H1 (cell line): ENCODE measurements at regions not wholly inside any gene's neighbourhood (a gene's known extent, or its start where the extent isn't known, plus 50 kb on each side); places are given as distances from the start of the nearest gene placed in this dataset.

Experiments
- CTCF ChIA-PET: fragments of 300-600 bp; sonication (Branson Sonifier 250); formaldehyde crosslinking; loops from one replicate; lab custom pipeline; 2021; ENCODE audit not compliant: partially characterized antibody; lab: Charles Lee
- POLR2A ChIA-PET: fragments of 300-600 bp; sonication (Branson Sonifier 250); formaldehyde crosslinking; loops from one replicate; lab custom pipeline; 2021; ENCODE audit warnings: inconsistent platforms; ENCODE audit not compliant: partially characterized antibody; lab: Charles Lee
- DNase-seq, 2 experiments: peaks; one replicate each; pipeline versions ENCODE4 v3.0.0 to v3.0.0-alpha.2; 2010 to 2022; ENCODE audit warnings: low spot score in 2 of 2, low read depth in 1 of 2, mixed read lengths in 1 of 2
- FAIRE-seq: peaks from 2 replicates; lab custom pipeline; 2011; peaks lifted over from hg19 to GRCh38; lab: Jason Lieb, UNC
- H2AFZ ChIP-seq: 2 replicates; pipeline ENCODE4 v1.8.1; 2012; ENCODE audit warnings: low read length, inconsistent platforms
- H2AK5ac ChIP-seq: 2 replicates; pipeline ENCODE4 v1.6.1; 2013; ENCODE audit warnings: low read depth, low read length
- H2BK120ac ChIP-seq: replicated peaks from 2 replicates; pipeline ENCODE3; 2013; ENCODE audit warnings: low read depth, low read length, inconsistent platforms
- H2BK12ac ChIP-seq: 2 replicates; pipeline ENCODE4 v1.6.1; 2013; ENCODE audit warnings: low read depth, low read length
- H2BK15ac ChIP-seq: 2 replicates; pipeline ENCODE4 v1.6.1; 2013; ENCODE audit warnings: low read length
- H2BK20ac ChIP-seq: 2 replicates; pipeline ENCODE4 v1.6.1; 2013; ENCODE audit warnings: low read length
- H2BK5ac ChIP-seq: 2 replicates; pipeline ENCODE4 v1.6.1; 2013; ENCODE audit warnings: low read depth, low read length
- H3K14ac ChIP-seq: 2 replicates; pipeline ENCODE4 v1.6.1; 2013; ENCODE audit warnings: inconsistent platforms; ENCODE audit not compliant: insufficient read length
- H3K18ac ChIP-seq: 2 replicates; pipeline ENCODE4 v1.6.1; 2013; ENCODE audit warnings: low read length; ENCODE audit errors: extremely low read depth
- H3K23ac ChIP-seq: 2 replicates; pipeline ENCODE4 v1.6.1; 2013; ENCODE audit warnings: inconsistent platforms; ENCODE audit not compliant: insufficient read length
- H3K23me2 ChIP-seq: 2 replicates; pipeline ENCODE4 v1.6.1; 2013; ENCODE audit warnings: low read depth, low read length
- H3K27ac ChIP-seq: 2 replicates; pipeline ENCODE4 v1.6.1; 2011; ENCODE audit warnings: low read depth, low read length, inconsistent platforms
- H3K27me3 ChIP-seq, 4 experiments: replicated peaks in 1 of 4; 1 replicate in 1 of 4; 2 replicates in 3 of 4; pipeline versions ENCODE4 v1.6.1 to v1.8.1; 2011 to 2013; ENCODE audit warnings: low read length in 3 of 4, mild to moderate bottlenecking in 3 of 4, inconsistent platforms in 2 of 4, mixed read lengths in 2 of 4, moderate library complexity in 1 of 4; ENCODE audit not compliant: control insufficient read depth in 3 of 4, insufficient read depth in 3 of 4; ENCODE audit errors: extremely low read depth in 1 of 4
- H3K36me3 ChIP-seq, 4 experiments: 2 replicates each; pipeline versions ENCODE4 v1.6.1 to v1.8.1; 2011 to 2013; ENCODE audit warnings: mild to moderate bottlenecking in 4 of 4, low read length in 3 of 4, moderate library complexity in 2 of 4, control low read depth in 1 of 4, inconsistent platforms in 1 of 4; ENCODE audit not compliant: insufficient read depth in 4 of 4, control insufficient read depth in 2 of 4
- H3K4ac ChIP-seq: replicated peaks from 2 replicates; pipeline ENCODE3; 2013; ENCODE audit warnings: low read length, low read depth, mixed read lengths, inconsistent platforms; ENCODE audit not compliant: insufficient read length
- H3K4me1 ChIP-seq, 4 experiments: replicated peaks in 1 of 4; 1 replicate in 1 of 4; 2 replicates in 3 of 4; pipeline versions ENCODE4 v1.6.1 to v1.8.1; 2011 to 2013; ENCODE audit warnings: low read length in 3 of 4, inconsistent platforms in 2 of 4, mixed read lengths in 1 of 4; ENCODE audit not compliant: insufficient read depth in 4 of 4, control insufficient read depth in 3 of 4
- H3K4me2 ChIP-seq, 2 experiments: 2 replicates each; pipeline versions ENCODE4 v1.6.1 to v1.8.1; 2011 to 2013; ENCODE audit warnings: low read depth in 2 of 2, low read length in 2 of 2, control low read depth in 1 of 2, inconsistent platforms in 1 of 2, mild to moderate bottlenecking in 1 of 2; ENCODE audit not compliant: insufficient read depth in 1 of 2
- H3K4me3 ChIP-seq, 4 experiments: fragments of 200-600, 300-600 bp in 1 of 4; sonication (generic), shearing (Covaris generic), sonication (Bioruptor Twin) in 1 of 4; 2 replicates each; pipeline versions ENCODE4 v1.5.1 to v1.8.1; 2011 to 2016; ENCODE audit warnings: low read length in 4 of 4, low read depth in 3 of 4, control low read depth in 2 of 4, inconsistent platforms in 2 of 4, mild to moderate bottlenecking in 2 of 4, mixed read lengths in 1 of 4, moderate library complexity in 1 of 4; ENCODE audit not compliant: insufficient read depth in 2 of 4; ENCODE audit errors: extremely low read depth in 1 of 4
- H3K56ac ChIP-seq: replicated peaks from 2 replicates; pipeline ENCODE3; 2013; ENCODE audit warnings: low read depth, mild to moderate bottlenecking, mixed read lengths, low read length, inconsistent platforms; ENCODE audit not compliant: insufficient read length
- H3K79me1 ChIP-seq: 2 replicates; pipeline ENCODE4 v1.6.1; 2013; ENCODE audit warnings: low read depth, low read length, control low read depth
- H3K79me2 ChIP-seq, 2 experiments: 2 replicates each; pipeline versions ENCODE4 v1.6.1 to v1.8.1; 2012 to 2013; ENCODE audit warnings: low read length in 2 of 2, mild to moderate bottlenecking in 2 of 2, inconsistent platforms in 1 of 2; ENCODE audit not compliant: insufficient read depth in 2 of 2, control insufficient read depth in 1 of 2
- H3K9ac ChIP-seq, 4 experiments: replicated peaks in 1 of 4; 1 replicate in 1 of 4; 2 replicates in 3 of 4; pipeline versions ENCODE4 v1.6.1 to v1.8.1; 2011 to 2013; ENCODE audit warnings: low read depth in 3 of 4, low read length in 3 of 4, control low read depth in 2 of 4, mild to moderate bottlenecking in 2 of 4, moderate library complexity in 2 of 4, inconsistent platforms in 1 of 4; ENCODE audit errors: extremely low read depth in 1 of 4
- H3K9me3 ChIP-seq, 2 experiments: 2 replicates each; pipeline versions ENCODE4 v1.6.1 to v1.8.1; 2012 to 2013; ENCODE audit warnings: mild to moderate bottlenecking in 2 of 2, moderate library complexity in 2 of 2, control low read depth in 1 of 2, inconsistent platforms in 1 of 2, low read depth in 1 of 2, low read length in 1 of 2, mixed read lengths in 1 of 2; ENCODE audit not compliant: insufficient read depth in 2 of 2
- H4K20me1 ChIP-seq, 2 experiments: replicated peaks in 1 of 2; 2 replicates each; pipeline versions ENCODE3 to v1.8.1; 2011 to 2013; ENCODE audit warnings: inconsistent platforms in 2 of 2, low read length in 2 of 2, mild to moderate bottlenecking in 1 of 2; ENCODE audit not compliant: insufficient read depth in 2 of 2, control insufficient read depth in 1 of 2
- H4K5ac ChIP-seq: 2 replicates; pipeline ENCODE4 v1.6.1; 2013; ENCODE audit warnings: low read length, low read depth, mixed read lengths, inconsistent platforms; ENCODE audit not compliant: insufficient read length
- H4K8ac ChIP-seq: 2 replicates; pipeline ENCODE4 v1.8.0; 2013; ENCODE audit warnings: mild to moderate bottlenecking, moderate library complexity, low read length, inconsistent platforms; ENCODE audit not compliant: insufficient read depth; ENCODE audit errors: extremely low read depth
- H4K91ac ChIP-seq: replicated peaks from 2 replicates; pipeline ENCODE3; 2013; ENCODE audit warnings: low read length, mixed read lengths, inconsistent platforms; ENCODE audit not compliant: insufficient read length
- KDM4A ChIP-seq: IDR thresholded peaks from one replicate; pipeline ENCODE4 v1.7.1; 2012; ENCODE audit warnings: low read depth, mild to moderate bottlenecking, moderate library complexity, low read length, inconsistent platforms; ENCODE audit not compliant: severe bottlenecking
- NANOG ChIP-seq: IDR thresholded peaks from 2 replicates; pipeline ENCODE4 v1.6.1; 2011; ENCODE audit warnings: low read length, low read depth, mild to moderate bottlenecking, inconsistent platforms; ENCODE audit not compliant: insufficient read depth, poor library complexity, severe bottlenecking
- SAP30 ChIP-seq: fragments of 300-600 bp; sonication (generic); IDR thresholded peaks from 2 replicates; pipeline ENCODE4 v1.7.1; 2012; ENCODE audit warnings: low read length, moderate library complexity, mild to moderate bottlenecking, inconsistent platforms; ENCODE audit not compliant: insufficient read depth, insufficient replicate concordance
- SP1 ChIP-seq: IDR thresholded peaks from 2 replicates; pipeline ENCODE4 v1.6.1; 2011; ENCODE audit warnings: low read depth, low read length
- SP4 ChIP-seq: IDR thresholded peaks from 2 replicates; pipeline ENCODE4 v1.6.1; 2012; ENCODE audit warnings: low read length, inconsistent platforms
- WGBS, 2 experiments: shearing (Covaris generic) in 1 of 2; methylation state at CpG; one replicate each; pipeline versions ENCODE4 v1.1.6 to v1.1.7; 2013 to 2015; ENCODE audit warnings: low lambda C conversion rate in 2 of 2, mixed read lengths in 2 of 2, inconsistent platforms in 1 of 2, low coverage in 1 of 2, missing lambda C conversion rate in 1 of 2; ENCODE audit not compliant: insufficient replicate concordance in 2 of 2, insufficient coverage in 1 of 2, insufficient read length in 1 of 2; ENCODE audit errors: extremely low coverage in 1 of 2, missing lambda C conversion rate in 1 of 2; 5-methylcytosine and 5-hydroxymethylcytosine counted together

GRCh38 chr5:116658830-116659229 is 84.2 kb upstream of the SEMA6A start:
- POLR2A ChIA-PET: interaction anchor here (0.8 kb wide), 1 partner anchor 9 kb away, joined by 5 read pairs; no protein-coding TSS in a partner anchor
- no peaks in the 10 kb centered on the region for H3K79me1 ChIP-seq
- TF ChIP-seq SP1: no peak
- no peak for TF ChIP-seq SAP30
- TF ChIP-seq KDM4A: no peak
- TF ChIP-seq SP4: no peak
- TF ChIP-seq NANOG: no peak
- TF ChIP-seq, all 59 proteins: peak for 0
- no peak overlapping the region for H3K9ac ChIP-seq
- H3K79me2 ChIP-seq: no peaks in the 10 kb centered on the region
- H2BK120ac ChIP-seq: no peak overlapping the region
- H3K14ac ChIP-seq: no peak overlapping the region
- H2AFZ ChIP-seq: no peak overlapping the region
- DNase-seq: no peak
- H2BK12ac ChIP-seq: no peak overlapping the region
- no peaks in the 10 kb centered on the region for H3K27me3 ChIP-seq
- no peak overlapping the region for H4K8ac ChIP-seq
- H2BK5ac ChIP-seq: no peak overlapping the region
- H3K4me2 ChIP-seq: no peak overlapping the region
- H3K56ac ChIP-seq: no peak overlapping the region
- no peak overlapping the region for H2AK5ac ChIP-seq
- no peak overlapping the region for H3K4ac ChIP-seq
- H3K4me3 ChIP-seq: no peak overlapping the region
- H4K20me1 ChIP-seq: no peaks in the 10 kb centered on the region
- peaks cover 0 to 13% (median 3%) of the 10 kb centered on the region in 4 experiments; a peak in 3 of 7 replicates for H3K4me1 ChIP-seq
- 100% methylated on average over 1 of the region's 1 CpG; no CpG with 5 or more reads in 1 of the 2 experiments for WGBS, 2 experiments
- no peak overlapping the region for H4K91ac ChIP-seq
- H3K23ac ChIP-seq: no peak overlapping the region
- no peak overlapping the region for H3K27ac ChIP-seq
- H3K23me2 ChIP-seq: no peaks in the 10 kb centered on the region
- CTCF ChIA-PET: no interaction called here
- H4K5ac ChIP-seq: no peak overlapping the region
- no peaks in the 10 kb centered on the region for H3K9me3 ChIP-seq
- no peak overlapping the region for H2BK15ac ChIP-seq
- no peaks in the 10 kb centered on the region for H3K36me3 ChIP-seq
- FAIRE-seq: no peak
- no peak overlapping the region for H2BK20ac ChIP-seq
- H3K18ac ChIP-seq: no peak overlapping the region
